HepG2 (cell line): ENCODE measurements at regions not wholly inside any gene's neighbourhood (a gene's known extent, or its start where the extent isn't known, plus 50 kb on each side); places are given as distances from the start of the nearest gene placed in this dataset.

Experiments
- ATAC-seq: fragments of 200-7000 bp; cut with Tn5 transposase; 3 replicates; pipeline ENCODE4 v1.9.1; 2020; ENCODE audit warnings: mild to moderate bottlenecking, moderate library complexity
- BruUV-seq: library from RNA; stranded (reverse); fragments of 400-500 nt; replicated peaks from 2 replicates; lab custom pipeline; 2021; lab: Mats Ljungman, UMichigan
- CTCF ChIA-PET: fragments of 300-600 bp; formaldehyde crosslinking; extraction: SDS; loops from one replicate; lab custom pipeline; 2021; ENCODE audit warnings: low total read pairs, inconsistent platforms, low intra/inter-chr PET ratio; lab: Yijun Ruan, JAX
- POLR2A ChIA-PET: fragments of 350-600 bp; sonication (Branson Sonifier 250); formaldehyde crosslinking; loops from one replicate; lab custom pipeline; 2020; ENCODE audit warnings: antibody characterized with exemption, inconsistent platforms; lab: Yijun Ruan, JAX
- DNase-seq: peaks from one replicate; pipeline ENCODE4 v3.0.0-alpha.2; 2015; ENCODE audit warnings: low spot score
- FAIRE-seq: peaks from 3 replicates; lab custom pipeline; 2011; peaks lifted over from hg19 to GRCh38; lab: Jason Lieb, UNC
- H2AFZ ChIP-seq: one replicate; pipeline ENCODE4 v1.6.1; 2011; ENCODE audit warnings: low read length, inconsistent platforms
- H3K27ac ChIP-seq: fragments of 300-600 bp; 3 replicates; pipeline ENCODE4 v1.8.0; 2011; ENCODE audit warnings: mixed run types, mild to moderate bottlenecking, mixed read lengths, low read length, inconsistent platforms; ENCODE audit not compliant: insufficient read depth; ENCODE audit errors: extremely low read length
- H3K27me3 ChIP-seq, 2 experiments: fragments of 200-600 bp in 1 of 2; 2 replicates in 1 of 2; 3 replicates in 1 of 2; pipeline versions ENCODE4 v1.6.0 to v1.8.0; 2011; ENCODE audit warnings: low read length in 2 of 2, mild to moderate bottlenecking in 2 of 2, moderate library complexity in 2 of 2, inconsistent platforms in 1 of 2; ENCODE audit not compliant: insufficient read depth in 2 of 2, control insufficient read depth in 1 of 2
- H3K36me3 ChIP-seq, 2 experiments: fragments of 200-600 bp in 1 of 2; replicated peaks in 1 of 2; 2 replicates in 1 of 2; 3 replicates in 1 of 2; pipeline versions ENCODE4 v1.5.1 to v1.8.0; 2011; ENCODE audit warnings: low read length in 2 of 2, inconsistent platforms in 1 of 2; ENCODE audit not compliant: insufficient read depth in 2 of 2, control insufficient read depth in 1 of 2
- H3K4me1 ChIP-seq: 2 replicates; pipeline ENCODE4 v1.5.1; 2012; ENCODE audit warnings: low read length, inconsistent platforms; ENCODE audit not compliant: insufficient read depth
- H3K4me2 ChIP-seq: 2 replicates; pipeline ENCODE4 v1.6.0; 2011; ENCODE audit warnings: low read depth, low read length, inconsistent platforms
- H3K4me3 ChIP-seq, 3 experiments: fragments of 200-600 bp in 1 of 3; sonication (generic), shearing (Covaris generic) in 1 of 3; replicated peaks in 1 of 3; 2 replicates each; pipeline ENCODE4 v1.5.1; 2011 to 2016; ENCODE audit warnings: low read length in 3 of 3, inconsistent platforms in 2 of 3, low read depth in 2 of 3, mild to moderate bottlenecking in 2 of 3, control low read depth in 1 of 3, mixed read lengths in 1 of 3; ENCODE audit not compliant: insufficient read depth in 1 of 3
- H3K79me2 ChIP-seq: one replicate; pipeline ENCODE4 v1.6.1; 2011; ENCODE audit warnings: low read length, inconsistent platforms; ENCODE audit not compliant: insufficient read depth
- H3K9ac ChIP-seq: 2 replicates; pipeline ENCODE4 v1.6.0; 2011; ENCODE audit warnings: mild to moderate bottlenecking, low read depth, low read length, inconsistent platforms; ENCODE audit not compliant: insufficient read depth
- H3K9me3 ChIP-seq: 2 replicates; pipeline ENCODE4 v1.5.1; 2012; ENCODE audit warnings: mild to moderate bottlenecking, low read length
- H4K20me1 ChIP-seq: 2 replicates; pipeline ENCODE4 v1.6.0; 2011; ENCODE audit warnings: inconsistent platforms, mild to moderate bottlenecking, low read length, moderate library complexity; ENCODE audit not compliant: insufficient read depth
- BORCS8-MEF2B ChIP-seq: sonication (generic); formaldehyde crosslinking; IDR thresholded peaks from 2 replicates; pipeline ENCODE4 v1.8.0; 2022; ENCODE audit warnings: mild to moderate bottlenecking, missing genetic modification reagents
- PRDM15 ChIP-seq: sonication (generic); formaldehyde crosslinking; IDR thresholded peaks from 2 replicates; pipeline ENCODE4 v1.4.0; 2020; ENCODE audit warnings: missing genetic modification reagents
- SALL2 ChIP-seq: sonication (generic); formaldehyde crosslinking; IDR thresholded peaks from 2 replicates; pipeline ENCODE4 v1.8.1; 2023; ENCODE audit warnings: mild to moderate bottlenecking, missing genetic modification reagents, inconsistent platforms
- ZFY ChIP-seq: sonication (generic); formaldehyde crosslinking; IDR thresholded peaks from 2 replicates; pipeline ENCODE4 v1.4.0; 2020; ENCODE audit warnings: missing genetic modification reagents
- ZNF143 ChIP-seq: sonication (generic); formaldehyde crosslinking; IDR thresholded peaks from 2 replicates; pipeline ENCODE4 v1.4.0; 2020; ENCODE audit warnings: missing genetic modification reagents
- ZNF768 ChIP-seq: sonication (generic); formaldehyde crosslinking; IDR thresholded peaks from 2 replicates; pipeline ENCODE4 v1.4.0; 2020; ENCODE audit warnings: missing genetic modification reagents
- ZNF770 ChIP-seq: sonication (generic); formaldehyde crosslinking; IDR thresholded peaks from 2 replicates; pipeline ENCODE4 v1.5.0; 2020; ENCODE audit warnings: mild to moderate bottlenecking, missing genetic modification reagents
- WGBS: methylation state at CpG from one replicate; pipeline ENCODE4 v1.1.6; 2017; ENCODE audit warnings: low lambda C conversion rate; 5-methylcytosine and 5-hydroxymethylcytosine counted together
- in situ Hi-C: cut with HindIII; loops from 2 replicates; pipeline ENCODE4 v1.10.0; 2017; ENCODE audit warnings: low pct_unique_long_range_greater_than_20kb; ENCODE audit not compliant: extremely low pct_ligation_motif_present
- intact Hi-C: fragments of 100-400 bp; cut with micrococcal nuclease; formaldehyde crosslinking; loops from one replicate; pipeline ENCODE4 v1.10.0; 2022; ENCODE audit not compliant: unreplicated experiment

- TF ChIP-seq ZNF770 (CRISPR knock-in tag) (peak; percentile 5; the same call in 1 of the 2 replicates), ZFY (CRISPR knock-in tag) (peak; percentile 41; the same call in 1 of the 2 replicates), SALL2 (0 out of 2 replicates have a peak, but pooled peaks have one; percentile 34), ZNF143 (CRISPR knock-in tag) (no peak), BORCS8-MEF2B (0 out of 2 replicates have a peak, but pooled peaks have one; percentile 48)
Observed at GRCh38 chr1:10940451-10940804, 72.0 kb upstream of the TARDBP start (continued).

DNA sequence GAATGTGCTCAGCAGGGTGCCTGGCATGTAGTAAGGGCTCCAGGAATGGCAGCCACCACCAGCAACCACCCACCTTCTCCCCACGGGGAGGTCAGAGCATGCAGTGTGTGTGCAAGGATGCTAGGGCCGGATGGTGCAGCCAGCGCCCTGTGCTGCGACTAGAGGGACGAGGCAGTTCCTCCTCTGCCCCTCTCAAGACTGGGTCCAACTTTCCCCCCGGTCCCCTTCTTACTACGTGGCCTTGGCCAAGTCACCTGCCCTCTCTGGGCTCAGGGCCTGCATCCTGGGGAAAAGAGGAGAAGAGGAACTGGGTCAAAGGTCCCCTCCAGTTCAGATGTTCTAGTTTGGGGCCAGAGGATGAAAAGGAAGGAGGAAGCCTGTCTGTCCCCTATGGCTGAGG lies 71.6 kb upstream of the TARDBP start:
- CTCF ChIA-PET, result no interaction called here
- intact Hi-C loops, result loop anchor here (2.0 kb wide), 1 partner anchor 434 kb away; no protein-coding TSS in a partner anchor
- H3K4me3 ChIP-seq, result no peak overlapping the region

More for the DNA sequence above, 71.6 kb upstream of the TARDBP start:
- H3K4me2 ChIP-seq, result peak overlapping the region; percentile 74
- POLR2A ChIA-PET, result no interaction called here
- no peaks in the 10 kb centered on the region for H3K79me2 ChIP-seq
- no peak overlapping the region for H3K27ac ChIP-seq
- in situ Hi-C loops, result loop anchor here (10.0 kb wide), 1 partner anchor 436 kb away; no protein-coding TSS in a partner anchor
- TF ChIP-seq PRDM15 (CRISPR knock-in tag) (no peak), ZNF768 (CRISPR knock-in tag) (peak; percentile 74; the same call in 1 of the 2 replicates)
- H3K9me3 ChIP-seq, result no peaks in the 10 kb centered on the region
- H3K9ac ChIP-seq, result no peak overlapping the region
- H3K27me3 ChIP-seq, result peaks cover 0 to 12% of the 10 kb centered on the region in 2 experiments; a peak in 3 of 5 replicates
- H2AFZ ChIP-seq, result no peak overlapping the region
- DNase-seq, result no peak
- ATAC-seq, result no peak
- H3K4me1 ChIP-seq, result peaks cover 73% of the 10 kb centered on the region
- no peaks in the 10 kb centered on the region for H3K36me3 ChIP-seq
- WGBS, result 72% methylated on average over 6 of the region's 7 CpGs
- FAIRE-seq, result no peak
- no TSS peak for BruUV-seq
- H4K20me1 ChIP-seq, result no peaks in the 10 kb centered on the region
